Fibroblast of lung (primary cell): ENCODE measurements at regions not wholly inside any gene's neighbourhood (a gene's known extent, or its start where the extent isn't known, plus 50 kb on each side); places are given as distances from the start of the nearest gene placed in this dataset.

ENCODE experiments used
- DNase-seq, 2 donors: peaks; one replicate each; pipeline versions ENCODE4 v3.0.0 to v3.0.0-alpha.2; 2010; ENCODE audit warnings: low read depth in 2 of 2
- H2AFZ ChIP-seq: 2 replicates; pipeline ENCODE4 v1.5.1; 2012; ENCODE audit warnings: low read length, control low read depth, inconsistent platforms
- H3K27ac ChIP-seq: 2 replicates; pipeline ENCODE4 v1.5.1; 2011; ENCODE audit warnings: low read length, control low read depth; ENCODE audit not compliant: insufficient read depth
- H3K27me3 ChIP-seq: 2 replicates; pipeline ENCODE4 v1.5.1; 2011; ENCODE audit warnings: mild to moderate bottlenecking, low read length; ENCODE audit not compliant: control insufficient read depth, insufficient read depth
- H3K36me3 ChIP-seq: 2 replicates; pipeline ENCODE4 v1.5.1; 2011; ENCODE audit warnings: low read length; ENCODE audit not compliant: control insufficient read depth, insufficient read depth
- H3K4me1 ChIP-seq: 2 replicates; pipeline ENCODE4 v1.5.1; 2011; ENCODE audit warnings: low read length; ENCODE audit not compliant: control insufficient read depth, insufficient read depth; ENCODE audit errors: extremely low read depth
- H3K4me2 ChIP-seq: 2 replicates; pipeline ENCODE4 v1.5.1; 2011; ENCODE audit warnings: low read length, control low read depth; ENCODE audit not compliant: insufficient read depth; ENCODE audit errors: extremely low read depth
- H3K4me3 ChIP-seq, 4 experiments: fragments of 200-600 bp in 1 of 4; sonication (generic) in 1 of 4; replicated peaks in 1 of 4; 2 replicates each; pipeline ENCODE4 v1.5.1; 2011 to 2016; ENCODE audit warnings: low read length in 4 of 4, low read depth in 3 of 4, mild to moderate bottlenecking in 3 of 4, control low read depth in 2 of 4, inconsistent platforms in 1 of 4, mixed read lengths in 1 of 4; ENCODE audit not compliant: insufficient read depth in 1 of 4; ENCODE audit errors: control extremely low read depth in 1 of 4
- H3K79me2 ChIP-seq: 2 replicates; pipeline ENCODE4 v1.5.1; 2012; ENCODE audit warnings: mild to moderate bottlenecking, low read length, inconsistent platforms; ENCODE audit not compliant: control insufficient read depth, insufficient read depth
- H3K9ac ChIP-seq: 2 replicates; pipeline ENCODE4 v1.5.1; 2011; ENCODE audit warnings: mild to moderate bottlenecking, low read length, control low read depth; ENCODE audit not compliant: insufficient read depth
- H3K9me3 ChIP-seq: 2 replicates; pipeline ENCODE4 v1.5.1; 2012; ENCODE audit warnings: low read depth, low read length; ENCODE audit not compliant: control insufficient read depth, insufficient read depth
- H4K20me1 ChIP-seq: 2 replicates; pipeline ENCODE4 v1.5.1; 2011; ENCODE audit warnings: low read length; ENCODE audit not compliant: control insufficient read depth, insufficient read depth; ENCODE audit errors: extremely low read depth
- EZH2 ChIP-seq: IDR thresholded peaks from 2 replicates; pipeline ENCODE4 v1.5.1; 2012; ENCODE audit warnings: low read length, control low read depth, mild to moderate bottlenecking; ENCODE audit errors: missing control alignments
- TF ChIP-seq, protein P1 (sequence below), 2 donors: IDR thresholded peaks in 1 of 2; conservative IDR thresholded peaks in 1 of 2; 1 replicate in 1 of 2; 2 replicates in 1 of 2; pipeline ENCODE4 v1.5.1; 2011 to 2012; ENCODE audit warnings: low read length in 2 of 2, control low read depth in 1 of 2, inconsistent platforms in 1 of 2, low read depth in 1 of 2, mild to moderate bottlenecking in 1 of 2

DNA sequence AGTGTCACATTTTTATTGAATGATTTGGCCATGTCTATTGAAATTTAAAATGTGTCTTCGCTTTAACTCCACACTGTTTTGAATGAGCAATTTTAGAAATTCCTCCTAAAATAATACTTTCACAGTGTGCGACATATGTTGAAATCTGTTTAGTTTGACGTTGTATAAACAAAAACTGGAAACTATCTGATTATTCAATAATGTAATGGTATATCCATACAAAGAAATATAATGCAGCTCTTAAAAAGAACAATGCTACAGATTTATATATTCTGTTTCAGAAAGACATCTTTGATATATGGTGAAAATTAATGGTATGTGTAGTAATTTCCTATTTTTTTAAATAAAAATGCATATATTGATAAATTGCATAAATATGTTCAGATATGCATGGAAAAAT, 268.7 kb upstream of the SORL1-AS1 start:
- DNase-seq, result no peak
- no peak overlapping the region for H2AFZ ChIP-seq
- TF ChIP-seq EZH2, result no peak
- TF ChIP-seq, protein P1, sequence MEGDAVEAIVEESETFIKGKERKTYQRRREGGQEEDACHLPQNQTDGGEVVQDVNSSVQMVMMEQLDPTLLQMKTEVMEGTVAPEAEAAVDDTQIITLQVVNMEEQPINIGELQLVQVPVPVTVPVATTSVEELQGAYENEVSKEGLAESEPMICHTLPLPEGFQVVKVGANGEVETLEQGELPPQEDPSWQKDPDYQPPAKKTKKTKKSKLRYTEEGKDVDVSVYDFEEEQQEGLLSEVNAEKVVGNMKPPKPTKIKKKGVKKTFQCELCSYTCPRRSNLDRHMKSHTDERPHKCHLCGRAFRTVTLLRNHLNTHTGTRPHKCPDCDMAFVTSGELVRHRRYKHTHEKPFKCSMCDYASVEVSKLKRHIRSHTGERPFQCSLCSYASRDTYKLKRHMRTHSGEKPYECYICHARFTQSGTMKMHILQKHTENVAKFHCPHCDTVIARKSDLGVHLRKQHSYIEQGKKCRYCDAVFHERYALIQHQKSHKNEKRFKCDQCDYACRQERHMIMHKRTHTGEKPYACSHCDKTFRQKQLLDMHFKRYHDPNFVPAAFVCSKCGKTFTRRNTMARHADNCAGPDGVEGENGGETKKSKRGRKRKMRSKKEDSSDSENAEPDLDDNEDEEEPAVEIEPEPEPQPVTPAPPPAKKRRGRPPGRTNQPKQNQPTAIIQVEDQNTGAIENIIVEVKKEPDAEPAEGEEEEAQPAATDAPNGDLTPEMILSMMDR (conservative IDR thresholded peaks at IDR 0.05 in 1 of 2, IDR thresholded peaks at IDR 0.05 in 1 of 2; ENCODE audit: low read depth in 1 of 2, low read length in 2 of 2), result no peak
- H3K9ac ChIP-seq, result no peak overlapping the region
- H3K9me3 ChIP-seq, result no peaks in the 10 kb centered on the region
- no peaks in the 10 kb centered on the region for H3K36me3 ChIP-seq
- no peaks in the 10 kb centered on the region for H3K79me2 ChIP-seq
- H3K4me2 ChIP-seq, result no peak overlapping the region
- no peaks in the 10 kb centered on the region for H3K27me3 ChIP-seq
- no peak overlapping the region for H3K27ac ChIP-seq
- H3K4me3 ChIP-seq, result no peak overlapping the region
- no peaks in the 10 kb centered on the region for H4K20me1 ChIP-seq
- peaks cover 3% of the 10 kb centered on the region for H3K4me1 ChIP-seq

DNA sequence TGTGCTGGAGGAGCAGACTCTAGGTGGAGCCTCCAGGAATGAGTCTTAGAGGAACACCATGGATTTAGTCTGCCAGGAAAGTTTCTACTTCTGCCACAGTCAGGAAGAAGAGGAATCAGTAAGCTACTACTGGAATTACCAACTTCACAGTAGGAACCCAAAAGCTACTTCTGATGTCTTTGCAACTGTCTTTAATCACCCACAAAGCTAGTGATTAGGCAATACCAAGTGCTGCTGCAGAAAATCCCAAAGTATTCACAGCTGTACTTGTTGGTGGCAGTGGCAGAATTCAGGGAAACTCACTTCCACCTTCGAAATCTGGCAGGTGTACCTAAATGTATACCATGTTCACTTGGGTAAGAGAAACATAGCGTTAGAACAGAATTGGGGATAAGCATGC, 264.5 kb upstream of the SORL1-AS1 start:
- Histone ChIP-seq H3K4me2 (no peak overlapping the region), H3K36me3 (no peaks in the 10 kb centered on the region)
- no peak for DNase-seq

DNA sequence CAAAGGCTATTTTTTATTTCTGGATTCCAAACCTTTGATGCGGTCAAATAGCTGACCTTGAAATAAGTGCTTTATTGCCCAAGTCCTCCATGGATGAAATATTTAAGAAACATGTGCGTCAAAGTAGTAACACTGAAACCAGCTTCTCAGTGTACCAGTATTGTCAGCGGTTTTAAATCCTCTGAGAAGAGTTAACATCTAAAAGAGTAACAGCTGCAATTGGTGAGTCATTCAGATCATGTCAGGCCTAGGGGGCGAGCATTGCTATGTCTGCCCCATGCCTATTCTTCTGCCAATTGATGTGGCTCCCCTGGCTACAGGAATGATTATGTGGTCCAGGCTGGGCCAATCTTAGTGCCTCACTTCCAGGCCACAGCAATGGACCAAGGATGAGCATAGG, 263.3 kb upstream of the SORL1-AS1 start:
- H3K9ac ChIP-seq, result no peak overlapping the region
- H3K4me3 ChIP-seq, result no peak overlapping the region
- TF ChIP-seq EZH2, result no peak
- TF ChIP-seq, protein P1 (conservative IDR thresholded peaks at IDR 0.05 in 1 of 2, IDR thresholded peaks at IDR 0.05 in 1 of 2; ENCODE audit: low read depth in 1 of 2, low read length in 2 of 2), result no peak
- H3K79me2 ChIP-seq, result no peaks in the 10 kb centered on the region
- no peaks in the 10 kb centered on the region for H3K36me3 ChIP-seq
- no peaks in the 10 kb centered on the region for H3K4me1 ChIP-seq
- H3K27me3 ChIP-seq, result no peaks in the 10 kb centered on the region
- no peak overlapping the region for H3K27ac ChIP-seq
- H2AFZ ChIP-seq, result no peak overlapping the region
- H3K4me2 ChIP-seq, result no peak overlapping the region
- no peaks in the 10 kb centered on the region for H4K20me1 ChIP-seq
- no peaks in the 10 kb centered on the region for H3K9me3 ChIP-seq
- DNase-seq, result peak; percentile 67 to 90

More for the DNA sequence above, 264.5 kb upstream of the SORL1-AS1 start:
- Histone ChIP-seq H3K9ac (no peak overlapping the region), H3K9me3 (no peaks in the 10 kb centered on the region), H3K27me3 (no peaks in the 10 kb centered on the region), H3K4me1 (peaks cover 2% of the 10 kb centered on the region), H4K20me1 (no peaks in the 10 kb centered on the region), H3K27ac (no peak overlapping the region), H3K4me3 (no peak overlapping the region), H3K79me2 (no peaks in the 10 kb centered on the region), H2AFZ (no peak overlapping the region)
- TF ChIP-seq EZH2, result no peak
- TF ChIP-seq, protein P1 (conservative IDR thresholded peaks at IDR 0.05 in 1 of 2, IDR thresholded peaks at IDR 0.05 in 1 of 2; ENCODE audit: low read depth in 1 of 2, low read length in 2 of 2), result no peak
